GM12878 (cell line): ENCODE measurements at regions not wholly inside any gene's neighbourhood (a gene's known extent, or its start where the extent isn't known, plus 50 kb on each side); places are given as distances from the start of the nearest gene placed in this dataset.

ENCODE experiments used
- BRCA1 ChIP-seq: IDR thresholded peaks from 2 replicates; pipeline ENCODE4 v1.6.1; 2011; ENCODE audit warnings: low read depth, low read length, improper control_type of control experiment
- EZH2 ChIP-seq: IDR thresholded peaks from 2 replicates; pipeline ENCODE4 v1.6.1; 2012; ENCODE audit warnings: low read depth, mild to moderate bottlenecking, control low read depth, inconsistent platforms, low read length, borderline replicate concordance; ENCODE audit not compliant: control insufficient read depth
- FOS ChIP-seq: IDR thresholded peaks from 3 replicates; pipeline ENCODE4 v1.6.1; 2011; ENCODE audit warnings: borderline replicate concordance; ENCODE audit not compliant: insufficient read length; ENCODE audit errors: extremely low read depth
- POLR2A ChIP-seq: IDR thresholded peaks from 2 replicates; pipeline ENCODE4 v1.6.1; 2011; ENCODE audit warnings: low read depth, mild to moderate bottlenecking, low read length
- ZNF217 ChIP-seq: fragments of 450-650 bp; IDR thresholded peaks from 2 replicates; pipeline ENCODE4 v1.6.1; 2017; ENCODE audit warnings: antibody characterized with exemption, mild to moderate bottlenecking
- TF ChIP-seq, protein P1 (sequence below): fragments of 450-650 bp; IDR thresholded peaks from 2 replicates; pipeline ENCODE4 v1.6.1; 2017; ENCODE audit warnings: antibody characterized with exemption, mild to moderate bottlenecking, moderate library complexity

DNA sequence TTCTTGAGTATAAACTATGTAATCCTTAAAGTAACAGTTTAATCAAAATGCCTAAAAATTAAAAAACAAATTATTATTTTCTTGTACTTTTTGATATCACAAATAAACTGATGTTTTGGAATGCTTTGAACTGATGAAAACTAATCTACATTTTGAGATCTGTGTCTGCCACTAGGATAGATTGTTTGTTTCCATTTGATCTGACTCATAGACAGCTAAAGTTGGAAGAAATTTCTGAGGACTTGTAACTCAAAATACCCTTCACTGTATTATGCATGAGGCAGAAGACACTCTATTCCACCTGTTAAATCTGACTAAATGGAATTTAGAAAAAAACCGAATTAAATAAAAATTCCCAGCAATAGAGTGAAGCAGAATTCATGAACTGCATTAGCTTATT, 1400.0 kb upstream of the FLRT2 start:
- TF ChIP-seq FOS: no peak
- no peak for TF ChIP-seq EZH2
- no peak for TF ChIP-seq POLR2A
- no peak for TF ChIP-seq BRCA1
- TF ChIP-seq, protein P1, sequence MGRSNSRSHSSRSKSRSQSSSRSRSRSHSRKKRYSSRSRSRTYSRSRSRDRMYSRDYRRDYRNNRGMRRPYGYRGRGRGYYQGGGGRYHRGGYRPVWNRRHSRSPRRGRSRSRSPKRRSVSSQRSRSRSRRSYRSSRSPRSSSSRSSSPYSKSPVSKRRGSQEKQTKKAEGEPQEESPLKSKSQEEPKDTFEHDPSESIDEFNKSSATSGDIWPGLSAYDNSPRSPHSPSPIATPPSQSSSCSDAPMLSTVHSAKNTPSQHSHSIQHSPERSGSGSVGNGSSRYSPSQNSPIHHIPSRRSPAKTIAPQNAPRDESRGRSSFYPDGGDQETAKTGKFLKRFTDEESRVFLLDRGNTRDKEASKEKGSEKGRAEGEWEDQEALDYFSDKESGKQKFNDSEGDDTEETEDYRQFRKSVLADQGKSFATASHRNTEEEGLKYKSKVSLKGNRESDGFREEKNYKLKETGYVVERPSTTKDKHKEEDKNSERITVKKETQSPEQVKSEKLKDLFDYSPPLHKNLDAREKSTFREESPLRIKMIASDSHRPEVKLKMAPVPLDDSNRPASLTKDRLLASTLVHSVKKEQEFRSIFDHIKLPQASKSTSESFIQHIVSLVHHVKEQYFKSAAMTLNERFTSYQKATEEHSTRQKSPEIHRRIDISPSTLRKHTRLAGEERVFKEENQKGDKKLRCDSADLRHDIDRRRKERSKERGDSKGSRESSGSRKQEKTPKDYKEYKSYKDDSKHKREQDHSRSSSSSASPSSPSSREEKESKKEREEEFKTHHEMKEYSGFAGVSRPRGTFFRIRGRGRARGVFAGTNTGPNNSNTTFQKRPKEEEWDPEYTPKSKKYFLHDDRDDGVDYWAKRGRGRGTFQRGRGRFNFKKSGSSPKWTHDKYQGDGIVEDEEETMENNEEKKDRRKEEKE: no peak
- TF ChIP-seq ZNF217: no peak
